ENCODE measurements at regions not wholly inside any gene's neighbourhood (a gene's known extent, or its start where the extent isn't known, plus 50 kb on each side); places are given as distances from the start of the nearest gene placed in this dataset.

- CTCF ChIA-PET = no interaction called here
- POLR2A ChIA-PET (ENCODE audit: low non-redundant PET) = no interaction called here
- H3K27ac ChIP-seq = no peak overlapping the region
Observed at GRCh38 chr1:118504867-118505266, 319.8 kb upstream of the SPAG17 start.

GRCh38 chr1:118504221-118504644 lies 319.2 kb upstream of the SPAG17 start:
- ChIA-PET POLR2A (ENCODE audit: low non-redundant PET) (no interaction called here), CTCF (interaction anchor here (0.6 kb wide), 1 partner anchor 184 kb away, joined by 5 read pairs; no protein-coding TSS in a partner anchor)
- H3K27ac ChIP-seq = no peak overlapping the region
- no peak for DNase-seq (ENCODE audit: low spot score)
- TF ChIP-seq CTCF (conservative IDR thresholded peaks at IDR 0.05; ENCODE audit: low read depth) = no peak

More at GRCh38 chr1:118504867-118505266, 319.8 kb upstream of the SPAG17 start:
- no peak for DNase-seq (ENCODE audit: low spot score)
- TF ChIP-seq CTCF (conservative IDR thresholded peaks at IDR 0.05; ENCODE audit: low read depth) = no peak

- DNase-seq (ENCODE audit: low spot score) = no peak
- CTCF ChIA-PET = interaction anchor here (0.6 kb wide), 1 partner anchor 185 kb away, joined by 5 read pairs; no protein-coding TSS in a partner anchor
- POLR2A ChIA-PET (ENCODE audit: low non-redundant PET) = no interaction called here
- H3K27ac ChIP-seq = no peak overlapping the region
- no peak for TF ChIP-seq CTCF (conservative IDR thresholded peaks at IDR 0.05; ENCODE audit: low read depth)
Observed at GRCh38 chr1:118503752-118504151, 318.7 kb upstream of the SPAG17 start.

GRCh38 chr1:118494998-118495397 lies 310.0 kb upstream of the SPAG17 start:
- no peak for TF ChIP-seq CTCF (conservative IDR thresholded peaks at IDR 0.05; ENCODE audit: low read depth)
- ChIA-PET POLR2A (ENCODE audit: low non-redundant PET) (no interaction called here), CTCF (interaction anchor here (0.5 to 0.6 kb wide), 3 partner anchors 38 to 266 kb away, joined by 3 to 7 read pairs (median 3); no protein-coding TSS in a partner anchor)
- no peak for DNase-seq (ENCODE audit: low spot score)
- H3K27ac ChIP-seq = no peak overlapping the region

- no peak for TF ChIP-seq CTCF (conservative IDR thresholded peaks at IDR 0.05; ENCODE audit: low read depth)
- ChIA-PET POLR2A (ENCODE audit: low non-redundant PET) (no interaction called here), CTCF (no interaction called here)
- H3K27ac ChIP-seq = no peak overlapping the region
- DNase-seq (ENCODE audit: low spot score) = no peak
Observed at GRCh38 chr1:118488787-118489186, 303.8 kb upstream of the SPAG17 start.

- TF ChIP-seq CTCF (conservative IDR thresholded peaks at IDR 0.05; ENCODE audit: low read depth) = no peak
- CTCF ChIA-PET = no interaction called here
- H3K27ac ChIP-seq = no peak overlapping the region
- POLR2A ChIA-PET (ENCODE audit: low non-redundant PET) = no interaction called here
- DNase-seq (ENCODE audit: low spot score) = no peak
Observed at GRCh38 chr1:118487932-118488331, 302.9 kb upstream of the SPAG17 start.

GRCh38 chr1:118487091-118487490 lies 302.1 kb upstream of the SPAG17 start:
- no peak for DNase-seq (ENCODE audit: low spot score)
- TF ChIP-seq CTCF (conservative IDR thresholded peaks at IDR 0.05; ENCODE audit: low read depth) = no peak
- ChIA-PET POLR2A (ENCODE audit: low non-redundant PET) (no interaction called here), CTCF (no interaction called here)
- H3K27ac ChIP-seq = no peak overlapping the region
